HL-60 (cell line): ENCODE measurements at regions not wholly inside any gene's neighbourhood (a gene's known extent, or its start where the extent isn't known, plus 50 kb on each side); places are given as distances from the start of the nearest gene placed in this dataset.

Experiments
- DNase-seq, 2 experiments: peaks; one replicate each; pipeline ENCODE4 v3.0.0-alpha.2; 2010 to 2020; ENCODE audit warnings: low read depth in 1 of 2, low spot score in 1 of 2
- H3K27ac ChIP-seq: fragments of 250-450 bp; sonication (Bioruptor Pico); replicated peaks from 2 replicates; pipeline ENCODE4 v1.5.1; 2020; ENCODE audit warnings: mild to moderate bottlenecking, moderate library complexity
- H3K27me3 ChIP-seq: fragments of 250-450 bp; sonication (Bioruptor Pico); 2 replicates; pipeline ENCODE4 v1.5.1; 2021; ENCODE audit warnings: mild to moderate bottlenecking, moderate library complexity; ENCODE audit not compliant: insufficient read depth, poor library complexity, severe bottlenecking
- H3K4me3 ChIP-seq: replicated peaks from 2 replicates; pipeline ENCODE4 v1.5.1; 2011; ENCODE audit warnings: mild to moderate bottlenecking, control low read depth, low read length; ENCODE audit not compliant: insufficient read depth
- CTCF ChIP-seq: IDR thresholded peaks from one replicate; pipeline ENCODE4 v1.5.1; 2011; ENCODE audit warnings: low read length, control low read depth, inconsistent platforms; ENCODE audit not compliant: insufficient read depth
- GABPA ChIP-seq: IDR thresholded peaks from 2 replicates; pipeline ENCODE4 v1.6.1; 2012; ENCODE audit warnings: low read depth
- POLR2AphosphoS5 ChIP-seq: IDR thresholded peaks from 2 replicates; pipeline ENCODE4 v1.6.1; 2012; ENCODE audit warnings: low read depth
- REST ChIP-seq: IDR thresholded peaks from 2 replicates; pipeline ENCODE4 v1.6.1; 2012; ENCODE audit warnings: low read depth; ENCODE audit not compliant: insufficient replicate concordance
- SPI1 ChIP-seq: IDR thresholded peaks from 2 replicates; pipeline ENCODE4 v1.6.1; 2012; ENCODE audit warnings: low read depth, mild to moderate bottlenecking, borderline replicate concordance

DNA sequence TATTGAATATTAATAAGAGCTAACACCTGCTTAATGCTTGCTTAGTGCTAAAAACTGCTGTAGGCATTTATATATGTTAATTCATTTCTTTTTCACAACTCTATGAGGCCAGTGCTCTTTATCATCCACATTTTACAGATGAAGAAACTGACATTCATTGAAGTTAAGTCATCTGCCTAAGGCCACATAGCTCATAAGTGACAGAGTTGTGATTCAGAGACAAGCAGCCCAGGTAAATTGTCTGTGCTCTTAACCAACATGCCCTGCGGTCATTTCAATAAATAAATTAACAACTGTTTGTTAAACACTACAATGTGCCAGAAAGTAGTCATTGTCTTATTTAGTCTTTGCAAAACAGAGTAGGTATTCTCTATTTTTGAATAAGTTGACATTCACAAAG, 1354.4 kb upstream of the C9orf72 start:
- Histone ChIP-seq H3K27me3 (no peaks in the 10 kb centered on the region), H3K4me3 (no peak overlapping the region), H3K27ac (no peak overlapping the region)
- TF ChIP-seq SPI1 (no peak), POLR2AphosphoS5 (no peak), CTCF (no peak), REST (no peak), GABPA (no peak)
- no peak for DNase-seq

DNA sequence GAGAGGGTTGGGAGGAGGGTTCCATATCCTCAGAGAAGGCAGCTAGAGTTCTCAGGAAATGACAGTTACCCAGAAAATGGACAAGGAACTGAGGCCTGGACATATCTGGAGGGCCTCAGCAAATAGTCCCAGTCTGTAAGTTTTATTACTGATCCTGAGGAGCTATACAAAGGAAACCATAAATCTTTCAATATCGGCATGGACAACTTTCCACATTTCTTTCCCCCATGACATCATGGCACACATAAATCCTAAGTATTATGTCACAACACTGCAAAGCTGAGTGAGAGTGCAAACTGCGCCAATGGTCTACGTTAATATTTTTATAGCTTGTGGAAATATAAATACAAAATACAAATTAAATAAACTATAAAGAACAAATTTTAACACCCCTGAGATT, 1356.2 kb upstream of the C9orf72 start:
- Histone ChIP-seq H3K27ac (no peak overlapping the region), H3K27me3 (no peaks in the 10 kb centered on the region), H3K4me3 (no peak overlapping the region)
- DNase-seq = no peak
- TF ChIP-seq CTCF (no peak), GABPA (no peak), POLR2AphosphoS5 (no peak), REST (no peak)

DNA sequence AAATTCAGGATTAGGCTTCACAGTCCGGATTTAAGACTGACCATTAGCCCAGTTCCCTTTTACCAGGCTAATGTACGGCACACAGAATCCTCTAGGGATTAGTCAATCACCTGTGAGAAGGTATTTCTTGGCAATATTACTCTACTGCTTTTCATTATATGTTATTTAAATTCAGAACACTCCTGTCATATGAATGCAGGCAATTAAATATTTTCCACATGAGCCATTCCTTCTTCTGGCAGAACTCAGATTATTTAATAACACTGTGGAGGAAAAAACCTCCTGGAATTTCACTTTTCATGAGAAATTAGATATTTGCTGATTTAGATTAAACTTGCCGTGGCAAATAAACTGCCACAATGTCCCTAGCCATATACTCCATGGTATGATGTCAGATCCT, 1357.5 kb upstream of the C9orf72 start:
- no peak for DNase-seq
- Histone ChIP-seq H3K27me3 (no peaks in the 10 kb centered on the region), H3K4me3 (no peak overlapping the region), H3K27ac (no peak overlapping the region)
- TF ChIP-seq SPI1 = no peak
- no peak for TF ChIP-seq POLR2AphosphoS5
- TF ChIP-seq REST = no peak
- no peak for TF ChIP-seq GABPA
- TF ChIP-seq CTCF = no peak
